GM18517 (cell line): ENCODE measurements at regions not wholly inside any gene's neighbourhood (a gene's known extent, or its start where the extent isn't known, plus 50 kb on each side); places are given as distances from the start of the nearest gene placed in this dataset.

ENCODE experiments used
- ATAC-seq: cut with Tn5 transposase; IDR thresholded peaks from one replicate; pipeline ENCODE4 v1.9.1; 2021; ENCODE audit warnings: mild to moderate bottlenecking, moderate library complexity; ENCODE audit not compliant: unreplicated experiment

GRCh38 chr1:177356674-177357435, 186.1 kb downstream of the BRINP2 start:
- no peak for ATAC-seq

- no peak for ATAC-seq
These were observed 184.8 kb downstream of the BRINP2 start for GRCh38 chr1:177355575-177355974.

DNA sequence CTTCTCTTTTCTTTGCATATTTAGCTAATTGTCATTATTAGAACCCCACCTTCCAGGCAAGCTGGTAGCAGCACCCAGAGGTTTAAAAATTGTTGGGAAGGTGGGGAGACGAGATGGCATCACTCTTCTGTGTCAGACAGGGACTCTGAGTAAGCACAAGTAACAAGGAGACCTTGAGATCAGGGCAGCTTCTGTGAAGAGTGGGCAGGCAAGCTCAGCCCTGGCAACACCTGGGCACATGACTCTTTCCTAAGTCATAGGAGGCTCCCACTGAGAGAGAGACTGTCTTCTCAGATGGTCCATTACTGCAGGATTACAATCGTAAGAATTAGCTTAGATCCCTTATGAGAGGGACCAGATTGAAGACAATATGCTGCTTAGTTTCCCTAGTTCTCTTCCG, 183.5 kb downstream of the BRINP2 start:
- ATAC-seq, result no peak

GRCh38 chr1:177351361-177352108, 180.8 kb downstream of the BRINP2 start:
- no peak for ATAC-seq

DNA sequence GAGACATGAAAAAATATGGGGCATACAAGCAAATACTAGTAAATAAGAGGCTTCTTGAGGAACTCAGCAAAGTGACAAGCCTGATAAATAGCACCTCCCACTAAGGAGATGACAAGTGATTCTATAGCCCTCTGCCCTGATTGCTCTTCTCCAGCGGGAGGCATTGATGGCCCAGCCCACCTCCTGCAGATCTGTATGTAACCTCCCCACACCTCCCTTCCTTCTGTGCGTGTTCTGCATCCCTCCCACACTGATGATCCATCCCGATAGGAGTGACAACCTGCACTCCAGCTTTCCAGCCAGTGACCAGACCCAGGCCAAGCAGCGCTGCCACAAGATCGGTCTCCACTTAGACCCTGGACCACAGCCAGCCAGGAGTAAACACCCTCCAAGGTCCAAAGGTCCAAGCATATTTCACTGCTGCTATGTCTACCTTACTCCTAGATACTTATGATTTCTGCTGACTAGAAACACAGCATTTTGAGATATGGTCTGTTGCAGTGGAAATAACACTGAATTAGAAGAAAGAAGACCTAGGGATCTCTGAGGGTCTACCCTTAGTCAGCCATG, 176.1 kb downstream of the BRINP2 start:
- ATAC-seq, result no peak

DNA sequence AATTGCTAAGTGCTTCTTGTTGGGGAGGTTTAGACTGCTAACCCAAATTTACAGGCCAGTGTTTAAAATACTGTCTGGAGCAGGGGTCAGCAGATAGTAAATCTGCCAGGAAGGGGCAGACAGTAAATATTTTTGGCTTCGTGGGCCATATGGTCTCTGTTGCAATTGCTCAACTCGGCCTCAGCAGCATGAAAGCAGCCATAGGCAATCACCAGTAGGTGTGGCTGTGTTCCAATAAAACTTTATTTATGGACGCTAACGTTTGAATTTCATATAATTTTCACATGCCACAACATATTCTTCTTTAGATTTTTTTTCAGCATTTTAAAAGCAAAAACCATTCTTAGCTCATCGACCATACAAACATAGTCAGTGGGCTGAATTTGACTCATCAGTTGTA, 172.7 kb downstream of the BRINP2 start:
- ATAC-seq, result no peak

GRCh38 chr1:177341773-177342172, 171.0 kb downstream of the BRINP2 start:
- ATAC-seq, result no peak

GRCh38 chr1:177340601-177341067, 169.9 kb downstream of the BRINP2 start:
- ATAC-seq, result no peak

- no peak for ATAC-seq
These were observed 167.6 kb downstream of the BRINP2 start for GRCh38 chr1:177338376-177338775.

- ATAC-seq, result no peak
These were observed 164.1 kb downstream of the BRINP2 start for GRCh38 chr1:177334903-177335302.

DNA sequence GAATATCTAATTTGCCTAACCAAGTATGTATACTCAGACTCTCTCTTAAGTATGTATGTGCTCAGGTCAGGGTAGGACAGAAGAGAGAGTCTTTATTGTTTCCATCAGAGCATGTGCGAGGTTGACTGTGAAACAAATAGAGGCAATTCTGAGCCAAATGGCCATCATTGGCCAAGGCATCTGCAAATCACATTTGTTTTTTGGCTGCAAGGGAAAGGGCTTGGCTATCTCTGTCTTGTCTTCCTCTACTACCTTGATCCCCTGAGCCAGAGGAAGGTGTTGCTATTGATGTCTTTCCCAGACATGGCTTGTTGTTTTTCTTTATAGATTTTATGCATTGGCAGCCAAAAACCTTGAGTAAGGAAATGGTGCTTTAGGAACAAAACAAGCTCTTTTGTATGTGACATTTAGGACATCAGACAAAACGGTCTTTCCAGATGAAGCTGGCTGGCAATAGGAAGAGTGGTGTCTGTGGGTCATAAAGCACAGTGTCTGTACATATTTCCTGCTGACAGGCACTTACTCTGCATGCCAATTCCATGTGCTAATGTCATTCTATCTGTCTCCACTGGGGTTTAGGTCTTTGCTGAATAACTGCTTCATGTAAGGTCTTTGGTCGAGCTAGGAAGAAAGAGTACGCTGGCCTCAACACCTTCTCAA, 163.3 kb downstream of the BRINP2 start:
- ATAC-seq, result no peak
